ENCODE measurements at regions not wholly inside any gene's neighbourhood (a gene's known extent, or its start where the extent isn't known, plus 50 kb on each side); places are given as distances from the start of the nearest gene placed in this dataset.

DNA sequence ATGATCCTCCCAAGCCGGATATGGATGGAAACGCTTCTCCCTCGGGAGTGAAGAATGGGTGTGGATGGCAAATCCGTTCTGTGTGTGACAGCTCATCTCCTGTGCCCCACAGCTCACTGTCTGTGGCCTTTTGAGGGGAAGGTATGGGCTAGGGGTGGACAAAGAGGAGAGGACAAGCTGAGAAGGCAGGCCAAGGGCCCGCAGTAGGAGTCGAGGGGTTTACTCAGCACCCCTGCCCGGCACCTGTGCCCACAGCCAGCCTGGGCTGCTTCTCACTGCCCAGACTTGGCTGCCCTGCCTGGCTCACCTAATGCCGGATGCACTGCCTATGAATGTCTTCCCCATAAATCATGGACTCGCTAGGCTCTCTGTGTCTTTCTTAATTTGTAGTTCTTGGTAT is 503.8 kb downstream of the TCERG1L start:
- no peaks in the 10 kb centered on the region for H3K36me3 ChIP-seq (ENCODE audit: insufficient read depth)
- no peaks in the 10 kb centered on the region for H3K27me3 ChIP-seq (ENCODE audit: insufficient read depth, low read depth)
- no peak overlapping the region for H3K4me2 ChIP-seq
- H2AFZ ChIP-seq (ENCODE audit: low read depth) = no peak overlapping the region
- no peak overlapping the region for H3K27ac ChIP-seq
- no peaks in the 10 kb centered on the region for H4K20me1 ChIP-seq (ENCODE audit: insufficient read depth)
- H3K79me2 ChIP-seq (ENCODE audit: insufficient read depth, low read depth) = no peaks in the 10 kb centered on the region
- H3K4me3 ChIP-seq (IDR thresholded peaks at IDR 0.05; ENCODE audit: insufficient read depth, low read depth, low read length) = no peak overlapping the region
- H3K4me1 ChIP-seq (ENCODE audit: low read depth, poor library complexity, severe bottlenecking) = no peaks in the 10 kb centered on the region
- TF ChIP-seq, protein P1, sequence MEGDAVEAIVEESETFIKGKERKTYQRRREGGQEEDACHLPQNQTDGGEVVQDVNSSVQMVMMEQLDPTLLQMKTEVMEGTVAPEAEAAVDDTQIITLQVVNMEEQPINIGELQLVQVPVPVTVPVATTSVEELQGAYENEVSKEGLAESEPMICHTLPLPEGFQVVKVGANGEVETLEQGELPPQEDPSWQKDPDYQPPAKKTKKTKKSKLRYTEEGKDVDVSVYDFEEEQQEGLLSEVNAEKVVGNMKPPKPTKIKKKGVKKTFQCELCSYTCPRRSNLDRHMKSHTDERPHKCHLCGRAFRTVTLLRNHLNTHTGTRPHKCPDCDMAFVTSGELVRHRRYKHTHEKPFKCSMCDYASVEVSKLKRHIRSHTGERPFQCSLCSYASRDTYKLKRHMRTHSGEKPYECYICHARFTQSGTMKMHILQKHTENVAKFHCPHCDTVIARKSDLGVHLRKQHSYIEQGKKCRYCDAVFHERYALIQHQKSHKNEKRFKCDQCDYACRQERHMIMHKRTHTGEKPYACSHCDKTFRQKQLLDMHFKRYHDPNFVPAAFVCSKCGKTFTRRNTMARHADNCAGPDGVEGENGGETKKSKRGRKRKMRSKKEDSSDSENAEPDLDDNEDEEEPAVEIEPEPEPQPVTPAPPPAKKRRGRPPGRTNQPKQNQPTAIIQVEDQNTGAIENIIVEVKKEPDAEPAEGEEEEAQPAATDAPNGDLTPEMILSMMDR (conservative IDR thresholded peaks at IDR 0.05; ENCODE audit: low read depth, low read length) = no peak
- no peak overlapping the region for H3K9ac ChIP-seq

GRCh38 chr10:130808243-130808642 is 503.3 kb downstream of the TCERG1L start:
- no peak overlapping the region for H3K4me2 ChIP-seq
- H3K4me1 ChIP-seq (ENCODE audit: low read depth, poor library complexity, severe bottlenecking) = no peaks in the 10 kb centered on the region
- TF ChIP-seq, protein P1 (conservative IDR thresholded peaks at IDR 0.05; ENCODE audit: low read depth, low read length) = no peak
- H3K79me2 ChIP-seq (ENCODE audit: insufficient read depth, low read depth) = no peaks in the 10 kb centered on the region
- no peak overlapping the region for H3K4me3 ChIP-seq (IDR thresholded peaks at IDR 0.05; ENCODE audit: insufficient read depth, low read depth, low read length)
- H4K20me1 ChIP-seq (ENCODE audit: insufficient read depth) = no peaks in the 10 kb centered on the region
- H3K36me3 ChIP-seq (ENCODE audit: insufficient read depth) = no peaks in the 10 kb centered on the region
- H2AFZ ChIP-seq (ENCODE audit: low read depth) = no peak overlapping the region
- H3K9ac ChIP-seq = no peak overlapping the region
- H3K27ac ChIP-seq = no peak overlapping the region
- no peaks in the 10 kb centered on the region; the same call in 1 of the 2 replicates for H3K27me3 ChIP-seq (ENCODE audit: insufficient read depth, low read depth)

- TF ChIP-seq, protein P1 (conservative IDR thresholded peaks at IDR 0.05; ENCODE audit: low read depth, low read length) = no peak
- Histone ChIP-seq H3K36me3 (ENCODE audit: insufficient read depth) (no peaks in the 10 kb centered on the region), H3K79me2 (ENCODE audit: insufficient read depth, low read depth) (no peaks in the 10 kb centered on the region), H3K4me2 (no peak overlapping the region), H3K4me1 (ENCODE audit: low read depth, poor library complexity, severe bottlenecking) (no peaks in the 10 kb centered on the region), H3K27me3 (ENCODE audit: insufficient read depth, low read depth) (peaks cover 2% of the 10 kb centered on the region; the same call in 1 of the 2 replicates), H3K27ac (no peak overlapping the region), H2AFZ (ENCODE audit: low read depth) (no peak overlapping the region), H3K9ac (no peak overlapping the region), H4K20me1 (ENCODE audit: insufficient read depth) (no peaks in the 10 kb centered on the region), H3K4me3 (IDR thresholded peaks at IDR 0.05; ENCODE audit: insufficient read depth, low read depth, low read length) (no peak overlapping the region)
These were observed 502.8 kb downstream of the TCERG1L start for GRCh38 chr10:130808686-130809085.

DNA sequence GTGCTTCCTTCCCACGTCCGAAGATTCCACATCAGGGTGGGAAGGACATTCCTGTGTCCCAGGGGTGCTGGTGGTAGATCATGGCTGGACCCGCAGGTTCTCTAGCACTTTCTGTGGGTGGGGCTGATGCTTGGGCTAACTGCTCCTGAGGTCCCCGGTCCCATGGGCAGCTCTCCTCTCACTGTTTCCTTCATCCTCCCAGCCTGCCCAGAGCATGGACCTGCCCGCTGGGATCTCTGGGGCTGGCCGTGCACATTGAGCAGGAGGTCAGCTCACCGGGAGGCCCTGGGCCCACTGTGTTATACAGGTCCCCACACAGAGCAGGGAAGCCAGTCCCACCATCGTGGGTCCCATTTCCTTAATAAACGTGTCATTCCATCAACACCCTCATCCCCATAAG is 502.3 kb downstream of the TCERG1L start:
- Histone ChIP-seq H2AFZ (ENCODE audit: low read depth) (no peak overlapping the region), H3K4me3 (IDR thresholded peaks at IDR 0.05; ENCODE audit: insufficient read depth, low read depth, low read length) (no peak overlapping the region), H3K27ac (no peak overlapping the region), H3K9ac (no peak overlapping the region), H3K4me1 (ENCODE audit: low read depth, poor library complexity, severe bottlenecking) (no peaks in the 10 kb centered on the region), H4K20me1 (ENCODE audit: insufficient read depth) (no peaks in the 10 kb centered on the region), H3K4me2 (no peak overlapping the region), H3K27me3 (ENCODE audit: insufficient read depth, low read depth) (peaks cover 3% of the 10 kb centered on the region; the same call in 1 of the 2 replicates), H3K36me3 (ENCODE audit: insufficient read depth) (no peaks in the 10 kb centered on the region), H3K79me2 (ENCODE audit: insufficient read depth, low read depth) (no peaks in the 10 kb centered on the region)
- TF ChIP-seq, protein P1 (conservative IDR thresholded peaks at IDR 0.05; ENCODE audit: low read depth, low read length) = no peak

Measured in KMS-11 (cell line).